SK-N-SH (cell line): ENCODE measurements at regions not wholly inside any gene's neighbourhood (a gene's known extent, or its start where the extent isn't known, plus 50 kb on each side); places are given as distances from the start of the nearest gene placed in this dataset.

Source experiments
- CTCF ChIA-PET: fragments of 300-600, 350-600 bp; formaldehyde crosslinking; extraction: SDS; loops from one replicate; lab custom pipeline; 2021; lab: Yijun Ruan, JAX
- POLR2A ChIA-PET: fragments of 350-600 bp; sonication (Branson Sonifier 250); formaldehyde crosslinking; extraction: SDS; loops from one replicate; lab custom pipeline; 2020; ENCODE audit warnings: antibody characterized with exemption, inconsistent platforms; lab: Yijun Ruan, JAX
- DNase-seq: peaks from one replicate; pipeline ENCODE4 v3.0.0; 2012
- H2AFZ ChIP-seq: fragments of 200-600 bp; sonication (generic); 2 replicates; pipeline ENCODE4 v1.8.1; 2016; ENCODE audit warnings: antibody characterized with exemption, mild to moderate bottlenecking, low read depth
- H3F3A ChIP-seq: fragments of 200-600 bp; sonication (generic); replicated peaks from 2 replicates; pipeline ENCODE3; 2016; ENCODE audit warnings: antibody characterized with exemption, mild to moderate bottlenecking; ENCODE audit not compliant: insufficient read depth
- H3K27ac ChIP-seq, 2 experiments: fragments of 200-500 bp in 1 of 2; fragments of 200-600 bp in 1 of 2; sonication (Bioruptor generic) in 1 of 2; sonication (generic), shearing (Covaris generic) in 1 of 2; 2 replicates each; pipeline versions ENCODE4 v1.5.1 to v1.6.1; 2014 to 2016; ENCODE audit warnings: low read depth in 2 of 2, inconsistent platforms in 1 of 2, low read length in 1 of 2, mild to moderate bottlenecking in 1 of 2, mixed read lengths in 1 of 2
- H3K27me3 ChIP-seq: fragments of 200-600 bp; sonication (generic), shearing (Covaris generic); 2 replicates; pipeline ENCODE4 v1.6.1; 2016; ENCODE audit warnings: mixed run types; ENCODE audit not compliant: insufficient read depth
- H3K36me3 ChIP-seq, 2 experiments: fragments of 200-500 bp in 1 of 2; fragments of 200-600 bp in 1 of 2; sonication (Bioruptor generic) in 1 of 2; sonication (generic) in 1 of 2; replicated peaks in 1 of 2; 2 replicates each; pipeline versions ENCODE3 to v1.5.1; 2014 to 2016; ENCODE audit warnings: low read length in 1 of 2, mild to moderate bottlenecking in 1 of 2; ENCODE audit not compliant: insufficient read depth in 2 of 2, control insufficient read depth in 1 of 2
- H3K4me1 ChIP-seq, 2 experiments: fragments of 200-500 bp in 1 of 2; fragments of 200-600 bp in 1 of 2; sonication (Bioruptor generic) in 1 of 2; sonication (generic), shearing (Covaris generic) in 1 of 2; 2 replicates each; pipeline versions ENCODE4 v1.5.1 to v1.6.1; 2014 to 2016; ENCODE audit warnings: low read depth in 1 of 2, low read length in 1 of 2, mixed run types in 1 of 2; ENCODE audit not compliant: insufficient read depth in 2 of 2, control insufficient read depth in 1 of 2
- H3K4me2 ChIP-seq: fragments of 200-600 bp; sonication (generic), shearing (Covaris generic); 2 replicates; pipeline ENCODE4 v1.6.1; 2017; ENCODE audit warnings: mixed run types
- H3K4me3 ChIP-seq, 2 experiments: fragments of 200-500 bp in 1 of 2; fragments of 200-600 bp in 1 of 2; sonication (Bioruptor generic) in 1 of 2; sonication (generic), shearing (Covaris generic) in 1 of 2; 2 replicates each; pipeline versions ENCODE4 v1.5.1 to v1.8.1; 2014 to 2016; ENCODE audit warnings: low read depth in 2 of 2, inconsistent platforms in 1 of 2, low read length in 1 of 2, mild to moderate bottlenecking in 1 of 2, mixed read lengths in 1 of 2, moderate library complexity in 1 of 2
- H3K79me2 ChIP-seq: fragments of 200-600 bp; sonication (generic); 2 replicates; pipeline ENCODE4 v1.8.1; 2017; ENCODE audit warnings: mild to moderate bottlenecking; ENCODE audit not compliant: insufficient read depth
- H3K9ac ChIP-seq: fragments of 200-600 bp; sonication (generic); 2 replicates; pipeline ENCODE4 v1.6.1; 2017; ENCODE audit warnings: mixed run types
- H3K9me2 ChIP-seq: fragments of 200-600 bp; sonication (generic); 2 replicates; pipeline ENCODE4 v1.6.1; 2017; ENCODE audit warnings: mixed run types
- H3K9me3 ChIP-seq: fragments of 200-600 bp; sonication (generic); 2 replicates; pipeline ENCODE4 v1.6.1; 2017; ENCODE audit warnings: mixed run types, mild to moderate bottlenecking, moderate library complexity
- H4K20me1 ChIP-seq: fragments of 200-600 bp; sonication (generic); 2 replicates; pipeline ENCODE4 v1.6.1; 2017; ENCODE audit warnings: mild to moderate bottlenecking, mixed run types; ENCODE audit not compliant: insufficient read depth
- CTCF ChIP-seq: fragments of 200-600 bp; sonication (generic); IDR thresholded peaks from 2 replicates; pipeline ENCODE4 v1.6.1; 2017; ENCODE audit warnings: antibody characterized with exemption, mild to moderate bottlenecking, moderate library complexity
- GABPA ChIP-seq: IDR thresholded peaks from 2 replicates; pipeline ENCODE4 v1.4.0; 2012; ENCODE audit warnings: low read depth, mild to moderate bottlenecking
- POLR2AphosphoS5 ChIP-seq: IDR thresholded peaks from 2 replicates; pipeline ENCODE4 v1.6.1; 2012; ENCODE audit warnings: low read depth, low read length
- RCOR1 ChIP-seq: fragments of 150-350 bp; IDR thresholded peaks from 2 replicates; pipeline ENCODE4 v1.6.1; 2017; ENCODE audit warnings: antibody characterized with exemption, low read length
- RFX5 ChIP-seq: IDR thresholded peaks from 2 replicates; pipeline ENCODE4 v1.6.1; 2012; ENCODE audit warnings: mild to moderate bottlenecking, improper control_type of control experiment, low read length
- USF1 ChIP-seq: IDR thresholded peaks from 2 replicates; pipeline ENCODE4 v1.4.0; 2012; ENCODE audit warnings: low read depth, borderline replicate concordance
- YY1 ChIP-seq: IDR thresholded peaks from 2 replicates; pipeline ENCODE4 v1.4.0; 2012; ENCODE audit warnings: low read depth, mild to moderate bottlenecking
- WGBS: methylation state at CpG from one replicate; pipeline ENCODE4 v1.1.6; 2017; ENCODE audit warnings: low lambda C conversion rate; 5-methylcytosine and 5-hydroxymethylcytosine counted together
- TF ChIP-seq, protein P1 (sequence below): IDR thresholded peaks from 2 replicates; pipeline ENCODE4 v1.6.1; 2012; ENCODE audit warnings: mild to moderate bottlenecking, low read depth, low read length, moderate library complexity
- TF ChIP-seq, protein P2 (sequence below): IDR thresholded peaks from 2 replicates; pipeline ENCODE4; 2012

DNA sequence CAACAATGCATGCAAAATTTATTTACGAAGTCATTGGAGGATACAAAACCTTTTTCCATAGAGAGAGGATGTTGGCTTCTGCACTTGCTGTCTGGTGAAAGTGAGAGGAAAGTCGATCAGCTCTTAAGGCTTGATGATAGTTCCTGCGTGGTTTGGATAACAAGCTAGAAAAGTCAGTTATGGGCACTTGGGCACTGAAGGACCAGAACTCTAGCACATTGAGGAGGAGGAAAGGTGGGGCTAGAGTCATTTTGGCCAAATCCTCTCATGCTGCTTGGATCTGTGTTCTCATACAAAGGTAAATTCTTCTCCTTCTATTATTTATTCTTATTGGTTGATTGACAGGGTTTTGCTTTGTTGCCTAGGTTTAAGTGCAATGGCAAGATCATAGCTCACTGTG is 245.9 kb upstream of the ADAMTSL1 start:
- no peaks in the 10 kb centered on the region for H4K20me1 ChIP-seq
- H3K79me2 ChIP-seq = no peaks in the 10 kb centered on the region
- POLR2A ChIA-PET = interaction anchor here (0.7 kb wide), 1 partner anchor 1562 kb away, joined by 3 read pairs; no protein-coding TSS in a partner anchor
- no peak overlapping the region for H2AFZ ChIP-seq
- H3K4me3 ChIP-seq = no peak overlapping the region
- TF ChIP-seq, protein P1, sequence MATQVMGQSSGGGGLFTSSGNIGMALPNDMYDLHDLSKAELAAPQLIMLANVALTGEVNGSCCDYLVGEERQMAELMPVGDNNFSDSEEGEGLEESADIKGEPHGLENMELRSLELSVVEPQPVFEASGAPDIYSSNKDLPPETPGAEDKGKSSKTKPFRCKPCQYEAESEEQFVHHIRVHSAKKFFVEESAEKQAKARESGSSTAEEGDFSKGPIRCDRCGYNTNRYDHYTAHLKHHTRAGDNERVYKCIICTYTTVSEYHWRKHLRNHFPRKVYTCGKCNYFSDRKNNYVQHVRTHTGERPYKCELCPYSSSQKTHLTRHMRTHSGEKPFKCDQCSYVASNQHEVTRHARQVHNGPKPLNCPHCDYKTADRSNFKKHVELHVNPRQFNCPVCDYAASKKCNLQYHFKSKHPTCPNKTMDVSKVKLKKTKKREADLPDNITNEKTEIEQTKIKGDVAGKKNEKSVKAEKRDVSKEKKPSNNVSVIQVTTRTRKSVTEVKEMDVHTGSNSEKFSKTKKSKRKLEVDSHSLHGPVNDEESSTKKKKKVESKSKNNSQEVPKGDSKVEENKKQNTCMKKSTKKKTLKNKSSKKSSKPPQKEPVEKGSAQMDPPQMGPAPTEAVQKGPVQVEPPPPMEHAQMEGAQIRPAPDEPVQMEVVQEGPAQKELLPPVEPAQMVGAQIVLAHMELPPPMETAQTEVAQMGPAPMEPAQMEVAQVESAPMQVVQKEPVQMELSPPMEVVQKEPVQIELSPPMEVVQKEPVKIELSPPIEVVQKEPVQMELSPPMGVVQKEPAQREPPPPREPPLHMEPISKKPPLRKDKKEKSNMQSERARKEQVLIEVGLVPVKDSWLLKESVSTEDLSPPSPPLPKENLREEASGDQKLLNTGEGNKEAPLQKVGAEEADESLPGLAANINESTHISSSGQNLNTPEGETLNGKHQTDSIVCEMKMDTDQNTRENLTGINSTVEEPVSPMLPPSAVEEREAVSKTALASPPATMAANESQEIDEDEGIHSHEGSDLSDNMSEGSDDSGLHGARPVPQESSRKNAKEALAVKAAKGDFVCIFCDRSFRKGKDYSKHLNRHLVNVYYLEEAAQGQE = no peak
- TF ChIP-seq YY1 (no peak), USF1 (no peak), GABPA (no peak), RFX5 (no peak), POLR2AphosphoS5 (no peak), RCOR1 (no peak), CTCF (no peak)
- TF ChIP-seq, protein P2, sequence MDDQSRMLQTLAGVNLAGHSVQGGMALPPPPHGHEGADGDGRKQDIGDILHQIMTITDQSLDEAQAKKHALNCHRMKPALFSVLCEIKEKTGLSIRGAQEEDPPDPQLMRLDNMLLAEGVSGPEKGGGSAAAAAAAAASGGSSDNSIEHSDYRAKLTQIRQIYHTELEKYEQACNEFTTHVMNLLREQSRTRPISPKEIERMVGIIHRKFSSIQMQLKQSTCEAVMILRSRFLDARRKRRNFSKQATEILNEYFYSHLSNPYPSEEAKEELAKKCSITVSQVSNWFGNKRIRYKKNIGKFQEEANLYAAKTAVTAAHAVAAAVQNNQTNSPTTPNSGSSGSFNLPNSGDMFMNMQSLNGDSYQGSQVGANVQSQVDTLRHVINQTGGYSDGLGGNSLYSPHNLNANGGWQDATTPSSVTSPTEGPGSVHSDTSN = no peak
- H3K9me3 ChIP-seq = no peaks in the 10 kb centered on the region
- H3K27me3 ChIP-seq = no peaks in the 10 kb centered on the region
- no peaks in the 10 kb centered on the region for H3K36me3 ChIP-seq
- H3K4me2 ChIP-seq = no peak overlapping the region
- H3K9ac ChIP-seq = no peak overlapping the region
- 39% methylated on average over 3 of the region's 3 CpGs for WGBS
- H3K4me1 ChIP-seq = no peaks in the 10 kb centered on the region
- H3K9me2 ChIP-seq = no peaks in the 10 kb centered on the region
- no peaks in the 10 kb centered on the region for H3F3A ChIP-seq
- no peak for DNase-seq
- no peak overlapping the region for H3K27ac ChIP-seq
- CTCF ChIA-PET = interaction anchor here (1.3 to 2.4 kb wide), 3 partner anchors 15 to 417 kb away, joined by 4 to 13 read pairs (median 4); no protein-coding TSS in a partner anchor
